Suprapubic skin (tissue), 4 donors: ENCODE measurements at regions not wholly inside any gene's neighbourhood (a gene's known extent, or its start where the extent isn't known, plus 50 kb on each side); places are given as distances from the start of the nearest gene placed in this dataset.

Experiments
- DNase-seq, 2 donors: peaks; one replicate each; pipeline ENCODE4 v3.0.0-alpha.2; 2019; ENCODE audit warnings: low spot score in 2 of 2
- H3K27ac ChIP-seq: fragments of 200-600 bp; sonication (generic); one replicate; pipeline ENCODE4 v1.5.1; 2019
- H3K27me3 ChIP-seq: fragments of 200-600 bp; sonication (generic); one replicate; pipeline ENCODE4 v1.5.1; 2019
- H3K36me3 ChIP-seq: fragments of 200-600 bp; sonication (generic); one replicate; pipeline ENCODE4 v1.5.1; 2019
- H3K4me1 ChIP-seq: fragments of 200-600 bp; sonication (generic); one replicate; pipeline ENCODE4 v1.5.1; 2019
- H3K4me3 ChIP-seq: fragments of 200-600 bp; sonication (generic); one replicate; pipeline ENCODE4 v1.5.1; 2019; ENCODE audit warnings: mild to moderate bottlenecking
- H3K9me3 ChIP-seq: fragments of 200-600 bp; sonication (generic); one replicate; pipeline ENCODE4 v1.5.1; 2019
- EP300 ChIP-seq: sonication (generic); formaldehyde crosslinking; IDR thresholded peaks from one replicate; pipeline ENCODE4 v1.6.1; 2017; ENCODE audit warnings: antibody characterized with exemption
- POLR2A ChIP-seq, 2 donors: fragments of 450-650 bp; IDR thresholded peaks; one replicate each; pipeline ENCODE4 v1.6.1; 2017; ENCODE audit warnings: antibody characterized with exemption in 2 of 2, mild to moderate bottlenecking in 2 of 2, moderate library complexity in 2 of 2
- POLR2AphosphoS5 ChIP-seq, 3 donors: sonication (generic); formaldehyde crosslinking; IDR thresholded peaks; one replicate each; pipeline ENCODE4 v1.6.1; 2017; ENCODE audit warnings: antibody characterized with exemption in 3 of 3
- WGBS: methylation state at CpG from one replicate; pipeline ENCODE4 v1.1.5; 2018; 5-methylcytosine and 5-hydroxymethylcytosine counted together
- TF ChIP-seq, protein P1 (sequence below), 2 donors: fragments of 200-600 bp in 1 of 2; fragments of 450-650 bp in 1 of 2; sonication (generic) in 1 of 2; IDR thresholded peaks; one replicate each; pipeline ENCODE4 v1.5.1; 2016 to 2019; ENCODE audit warnings: antibody characterized with exemption in 2 of 2, mild to moderate bottlenecking in 1 of 2, moderate library complexity in 1 of 2

DNA sequence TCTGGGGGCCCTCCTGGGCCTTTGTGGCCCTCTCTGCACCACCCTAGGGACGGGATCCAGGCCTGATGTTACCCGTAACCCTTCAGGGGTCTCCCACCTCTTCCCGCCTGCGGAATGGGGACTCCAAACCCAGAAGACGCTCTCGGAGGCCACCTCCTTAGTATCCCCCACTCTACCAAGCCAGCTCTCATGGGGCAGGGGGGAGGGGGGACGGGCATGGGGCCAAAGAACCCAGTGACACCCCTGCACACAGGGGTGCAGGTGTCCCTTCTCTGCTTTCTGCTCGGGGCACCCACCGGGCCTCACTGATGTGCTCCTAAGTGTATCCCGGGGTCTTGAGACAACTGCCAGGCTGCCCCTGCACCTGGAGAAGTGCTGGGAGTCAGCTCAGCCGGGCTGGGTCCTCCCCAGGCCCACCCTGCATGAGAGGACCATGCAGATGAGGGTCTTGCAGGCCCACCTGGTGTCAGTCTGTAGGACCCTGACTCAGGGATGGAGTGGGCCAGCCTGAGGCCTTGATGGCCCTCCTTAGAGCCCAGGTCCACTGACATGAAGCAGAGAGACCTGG is 176.9 kb downstream of the IGLL1 start:
- 78% methylated on average over 7 of the region's 11 CpGs for WGBS
- no peaks in the 10 kb centered on the region for H3K9me3 ChIP-seq
- H3K4me1 ChIP-seq = peaks cover 5% of the 10 kb centered on the region
- peak; percentile 52 to 74 for DNase-seq
- peaks cover 29% of the 10 kb centered on the region for H3K27me3 ChIP-seq
- H3K36me3 ChIP-seq = no peaks in the 10 kb centered on the region
- TF ChIP-seq, protein P1, sequence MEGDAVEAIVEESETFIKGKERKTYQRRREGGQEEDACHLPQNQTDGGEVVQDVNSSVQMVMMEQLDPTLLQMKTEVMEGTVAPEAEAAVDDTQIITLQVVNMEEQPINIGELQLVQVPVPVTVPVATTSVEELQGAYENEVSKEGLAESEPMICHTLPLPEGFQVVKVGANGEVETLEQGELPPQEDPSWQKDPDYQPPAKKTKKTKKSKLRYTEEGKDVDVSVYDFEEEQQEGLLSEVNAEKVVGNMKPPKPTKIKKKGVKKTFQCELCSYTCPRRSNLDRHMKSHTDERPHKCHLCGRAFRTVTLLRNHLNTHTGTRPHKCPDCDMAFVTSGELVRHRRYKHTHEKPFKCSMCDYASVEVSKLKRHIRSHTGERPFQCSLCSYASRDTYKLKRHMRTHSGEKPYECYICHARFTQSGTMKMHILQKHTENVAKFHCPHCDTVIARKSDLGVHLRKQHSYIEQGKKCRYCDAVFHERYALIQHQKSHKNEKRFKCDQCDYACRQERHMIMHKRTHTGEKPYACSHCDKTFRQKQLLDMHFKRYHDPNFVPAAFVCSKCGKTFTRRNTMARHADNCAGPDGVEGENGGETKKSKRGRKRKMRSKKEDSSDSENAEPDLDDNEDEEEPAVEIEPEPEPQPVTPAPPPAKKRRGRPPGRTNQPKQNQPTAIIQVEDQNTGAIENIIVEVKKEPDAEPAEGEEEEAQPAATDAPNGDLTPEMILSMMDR (IDR thresholded peaks at IDR 0.05) = no peak
- TF ChIP-seq EP300 (no peak), POLR2A (IDR thresholded peaks at IDR 0.05) (no peak), POLR2AphosphoS5 (IDR thresholded peaks at IDR 0.05) (no peak)
- peak overlapping the region; percentile 40 for H3K4me3 ChIP-seq
- no peak overlapping the region for H3K27ac ChIP-seq

DNA sequence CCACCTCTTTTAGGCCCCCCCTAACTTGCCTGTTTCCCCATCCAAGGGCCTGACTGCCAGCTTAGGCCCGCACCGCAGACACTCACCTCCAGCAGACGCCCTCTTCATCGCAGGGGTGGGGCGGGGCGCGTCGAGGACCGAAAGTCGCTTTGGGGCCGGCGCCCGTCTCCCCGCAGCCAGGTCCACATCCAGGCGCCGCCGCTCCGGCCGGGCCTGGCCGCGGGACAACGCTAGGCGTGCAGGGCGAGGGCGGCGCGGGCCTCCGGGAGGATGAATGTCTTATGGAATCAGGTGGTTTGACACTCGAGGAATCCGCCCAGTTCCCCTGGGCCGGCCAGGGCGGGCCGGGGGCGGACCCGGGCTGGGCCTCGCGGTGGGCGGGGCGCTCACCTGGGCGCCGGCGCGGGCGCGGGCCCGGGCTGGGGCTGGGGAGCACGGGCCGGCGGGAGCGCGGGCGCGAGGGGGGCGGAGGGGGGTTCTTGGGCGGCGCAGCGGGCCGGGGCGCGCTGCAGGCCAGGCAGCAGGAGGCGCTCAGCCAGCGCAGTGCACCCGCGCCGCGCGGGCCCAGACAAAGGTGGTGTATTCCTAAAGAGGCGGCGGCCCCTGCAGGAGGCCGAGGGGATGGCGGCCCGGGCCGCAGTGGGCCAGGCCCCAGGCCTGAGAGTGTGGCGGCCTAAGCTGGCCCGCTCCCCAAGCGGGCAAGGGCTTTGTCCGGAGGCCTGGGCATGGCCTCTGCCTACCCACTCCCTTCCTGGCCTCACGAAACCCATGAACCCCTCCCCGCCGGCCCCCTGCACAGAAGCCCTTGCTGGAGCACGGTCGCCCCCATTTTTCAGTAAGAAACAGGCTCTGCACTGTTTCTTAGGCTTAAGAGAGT is 177.6 kb downstream of the IGLL1 start:
- TF ChIP-seq, protein P1 (IDR thresholded peaks at IDR 0.05) = peak; percentile 9 to 56
- TF ChIP-seq POLR2AphosphoS5 (IDR thresholded peaks at IDR 0.05) = no peak
- Histone ChIP-seq H3K27me3 (peaks cover 29% of the 10 kb centered on the region), H3K4me3 (peak overlapping the region; percentile 40), H3K9me3 (no peaks in the 10 kb centered on the region), H3K4me1 (peaks cover 5% of the 10 kb centered on the region), H3K27ac (no peak overlapping the region), H3K36me3 (no peaks in the 10 kb centered on the region)
- WGBS = 30% methylated on average over 6 of the region's 82 CpGs
- peak; percentile 64 to 78 for DNase-seq

DNA sequence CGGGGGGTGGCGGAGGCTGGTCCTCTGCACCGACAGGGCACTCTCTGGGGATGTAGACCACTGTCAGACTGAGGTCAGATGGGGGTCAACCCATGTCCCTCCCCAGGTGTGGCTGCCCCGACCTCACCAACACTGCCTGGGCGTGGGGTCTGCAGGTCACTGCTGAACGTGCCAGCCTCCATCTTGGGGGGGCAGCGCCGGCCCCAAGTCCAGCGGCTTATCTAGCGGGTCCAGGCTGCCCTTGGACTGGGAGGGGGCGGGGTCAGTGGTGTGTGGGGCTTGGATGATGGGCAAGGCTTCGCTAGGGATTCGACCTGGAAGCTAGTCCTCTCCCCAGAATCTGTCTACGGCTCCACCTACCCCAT is 178.2 kb downstream of the IGLL1 start:
- peak overlapping the region; percentile 40 for H3K4me3 ChIP-seq
- no peak overlapping the region for H3K27ac ChIP-seq
- H3K27me3 ChIP-seq = peaks cover 29% of the 10 kb centered on the region
- no peaks in the 10 kb centered on the region for H3K9me3 ChIP-seq
- H3K4me1 ChIP-seq = peaks cover 5% of the 10 kb centered on the region
- no peaks in the 10 kb centered on the region for H3K36me3 ChIP-seq
- TF ChIP-seq POLR2AphosphoS5 (IDR thresholded peaks at IDR 0.05) = no peak
- no peak for TF ChIP-seq EP300
- TF ChIP-seq, protein P1 (IDR thresholded peaks at IDR 0.05) = no peak
- no peak for TF ChIP-seq POLR2A (IDR thresholded peaks at IDR 0.05)
- DNase-seq = peak; percentile 57 to 74
- 45% methylated on average over 2 of the region's 14 CpGs for WGBS

DNA sequence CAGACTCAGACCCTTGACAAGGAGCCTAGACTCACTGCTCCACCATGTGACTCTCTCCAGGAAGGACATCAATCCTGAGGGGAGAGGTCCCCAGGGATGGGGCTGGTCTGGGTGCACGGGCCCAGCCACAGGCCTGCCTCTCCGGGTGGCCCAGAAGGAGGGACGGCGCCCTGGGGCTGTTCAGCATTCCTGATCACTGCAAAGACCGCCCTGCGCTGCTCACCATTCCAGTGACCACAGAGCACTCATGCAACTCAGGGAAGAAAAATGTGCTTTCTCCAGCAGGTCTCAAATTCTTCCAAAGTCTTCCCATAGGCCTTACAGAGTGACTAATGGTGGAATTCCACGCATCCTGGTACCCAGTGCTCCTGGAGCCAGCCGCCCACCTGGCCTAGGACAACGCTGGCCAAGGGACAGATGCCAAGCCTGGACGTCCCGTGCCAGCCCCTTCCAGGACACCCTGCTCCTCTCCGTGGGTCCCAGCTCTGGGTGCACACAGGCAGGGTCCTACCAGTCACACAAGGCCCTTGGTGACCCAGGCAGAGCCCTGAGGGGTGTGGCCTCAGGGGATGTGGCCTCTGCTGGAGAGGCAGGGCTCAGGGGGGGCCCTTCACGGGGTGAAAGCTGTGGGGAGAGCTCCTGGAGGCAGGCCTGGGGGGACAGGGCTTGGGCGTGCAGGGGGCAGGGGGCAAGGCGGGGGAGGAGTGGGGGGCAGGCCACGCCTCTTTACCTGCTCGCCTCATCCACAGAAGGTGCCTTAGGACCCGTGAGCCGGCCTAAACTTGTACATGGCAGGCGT is 178.8 kb downstream of the IGLL1 start:
- no peak for TF ChIP-seq POLR2AphosphoS5 (IDR thresholded peaks at IDR 0.05)
- TF ChIP-seq, protein P1 (IDR thresholded peaks at IDR 0.05) = no peak
- Histone ChIP-seq H3K27ac (no peak overlapping the region), H3K9me3 (no peaks in the 10 kb centered on the region), H3K4me3 (no peak overlapping the region), H3K27me3 (peaks cover 29% of the 10 kb centered on the region), H3K4me1 (peaks cover 5% of the 10 kb centered on the region), H3K36me3 (no peaks in the 10 kb centered on the region)
- 97% methylated on average over 6 of the region's 20 CpGs for WGBS
- peak; percentile 66 to 69 for DNase-seq
